Transverse colon (tissue), 4 donors: ENCODE measurements at regions not wholly inside any gene's neighbourhood (a gene's known extent, or its start where the extent isn't known, plus 50 kb on each side); places are given as distances from the start of the nearest gene placed in this dataset.

Experiments
- EP300 ChIP-seq: sonication (generic); formaldehyde crosslinking; IDR thresholded peaks from one replicate; pipeline ENCODE4 v1.6.1; 2017; ENCODE audit warnings: antibody characterized with exemption, low read depth
- POLR2A ChIP-seq: fragments of 450-650 bp; IDR thresholded peaks from one replicate; pipeline ENCODE4 v1.6.1; 2016; ENCODE audit warnings: antibody characterized with exemption, mild to moderate bottlenecking, moderate library complexity
- POLR2AphosphoS5 ChIP-seq, 3 donors: sonication (generic); formaldehyde crosslinking; IDR thresholded peaks; one replicate each; pipeline ENCODE4 v1.6.1; 2016; ENCODE audit warnings: antibody characterized with exemption in 3 of 3
- TF ChIP-seq, protein P1 (sequence below), 5 experiments: fragments of 200-600 bp in 3 of 5; fragments of 450-650 bp in 2 of 5; sonication (generic) in 3 of 5; IDR thresholded peaks; 1 replicate in 2 of 5; 2 replicates in 3 of 5; pipeline ENCODE4 v1.5.1; 2016 to 2017; ENCODE audit warnings: antibody characterized with exemption in 5 of 5, inconsistent platforms in 3 of 5, mild to moderate bottlenecking in 2 of 5, moderate library complexity in 1 of 5

DNA sequence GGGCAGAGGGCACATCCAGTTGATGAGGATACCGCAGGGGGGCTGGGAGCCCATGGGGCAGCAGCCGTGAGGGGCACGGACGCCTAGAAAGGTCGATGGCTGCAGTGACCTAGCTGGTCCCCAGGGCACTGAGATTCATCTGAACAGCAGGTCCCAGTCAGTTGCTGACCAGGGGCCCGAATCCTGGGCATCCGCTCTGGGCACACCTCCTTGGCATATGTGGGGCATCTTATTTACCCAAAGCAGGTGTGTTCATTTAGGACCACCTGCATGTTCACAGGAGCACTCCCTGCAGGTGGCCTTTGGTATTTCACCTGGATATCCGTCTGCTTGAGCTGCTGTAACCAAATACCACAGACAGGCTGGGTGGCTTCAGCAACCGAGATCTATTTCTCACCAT is 72.0 kb upstream of the ODC1 start:
- no peak for TF ChIP-seq POLR2A
- TF ChIP-seq, protein P1, sequence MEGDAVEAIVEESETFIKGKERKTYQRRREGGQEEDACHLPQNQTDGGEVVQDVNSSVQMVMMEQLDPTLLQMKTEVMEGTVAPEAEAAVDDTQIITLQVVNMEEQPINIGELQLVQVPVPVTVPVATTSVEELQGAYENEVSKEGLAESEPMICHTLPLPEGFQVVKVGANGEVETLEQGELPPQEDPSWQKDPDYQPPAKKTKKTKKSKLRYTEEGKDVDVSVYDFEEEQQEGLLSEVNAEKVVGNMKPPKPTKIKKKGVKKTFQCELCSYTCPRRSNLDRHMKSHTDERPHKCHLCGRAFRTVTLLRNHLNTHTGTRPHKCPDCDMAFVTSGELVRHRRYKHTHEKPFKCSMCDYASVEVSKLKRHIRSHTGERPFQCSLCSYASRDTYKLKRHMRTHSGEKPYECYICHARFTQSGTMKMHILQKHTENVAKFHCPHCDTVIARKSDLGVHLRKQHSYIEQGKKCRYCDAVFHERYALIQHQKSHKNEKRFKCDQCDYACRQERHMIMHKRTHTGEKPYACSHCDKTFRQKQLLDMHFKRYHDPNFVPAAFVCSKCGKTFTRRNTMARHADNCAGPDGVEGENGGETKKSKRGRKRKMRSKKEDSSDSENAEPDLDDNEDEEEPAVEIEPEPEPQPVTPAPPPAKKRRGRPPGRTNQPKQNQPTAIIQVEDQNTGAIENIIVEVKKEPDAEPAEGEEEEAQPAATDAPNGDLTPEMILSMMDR (IDR thresholded peaks at IDR 0.05) = peak in 3 of 5 experiments; percentile 5 to 23 (median 9)
- TF ChIP-seq POLR2AphosphoS5 (IDR thresholded peaks at IDR 0.05) = no peak
- no peak for TF ChIP-seq EP300
